Astrocyte of the spinal cord (primary cell): ENCODE measurements at regions not wholly inside any gene's neighbourhood (a gene's known extent, or its start where the extent isn't known, plus 50 kb on each side); places are given as distances from the start of the nearest gene placed in this dataset.
"Not testable (repeated sequence)": the region's sequence is repeated elsewhere in the genome, so short reads cannot be mapped to it uniquely, and the experiment has no call there.

Experiments
- DNase-seq: peaks from one replicate; pipeline ENCODE4 v3.0.0; 2011; ENCODE audit warnings: low read depth, low spot score
- H3K4me3 ChIP-seq: 2 replicates; pipeline ENCODE4 v1.5.1; 2011; ENCODE audit warnings: low read depth, mild to moderate bottlenecking, low read length, moderate library complexity
- CTCF ChIP-seq: IDR thresholded peaks from 2 replicates; pipeline ENCODE4 v1.5.1; 2012; ENCODE audit warnings: low read depth, mild to moderate bottlenecking, low read length, inconsistent platforms
- in situ Hi-C: cut with HindIII; loops from 2 replicates; pipeline ENCODE4 v1.10.0; 2017; ENCODE audit warnings: low sequenced_read_pairs

GRCh38 chr10:2340831-2341647, 603.7 kb upstream of the ADARB2 start:
- no peak for TF ChIP-seq CTCF
- DNase-seq: no peak
- in situ Hi-C loops: no loop called here
- H3K4me3 ChIP-seq: no peak overlapping the region

DNA sequence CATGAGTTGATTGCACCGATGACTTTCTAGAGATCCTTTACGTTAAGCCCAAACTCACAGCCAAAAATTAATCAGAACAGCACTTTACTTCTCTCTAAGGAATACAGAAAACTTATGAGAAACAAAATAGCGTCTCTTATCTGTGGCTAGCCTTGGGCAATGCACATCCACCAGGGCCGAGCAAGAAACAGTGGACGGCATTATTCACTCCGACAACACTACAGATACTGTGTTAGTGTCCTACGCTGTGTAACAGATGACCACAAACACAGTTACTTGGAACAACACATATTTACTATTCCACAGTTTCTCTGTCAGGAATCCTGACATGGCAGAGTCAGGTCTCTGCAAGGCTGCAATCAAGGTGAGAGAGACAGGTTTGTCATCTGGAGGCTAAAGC, 598.3 kb upstream of the ADARB2 start:
- no peak overlapping the region for H3K4me3 ChIP-seq
- no peak for DNase-seq
- no peak for TF ChIP-seq CTCF
- in situ Hi-C loops: no loop called here

- in situ Hi-C loops: no loop called here
- no peak for TF ChIP-seq CTCF
- no peak for DNase-seq
- H3K4me3 ChIP-seq: no peak overlapping the region
Measured at GRCh38 chr10:2334575-2334974, 597.2 kb upstream of the ADARB2 start.

- no peak for TF ChIP-seq CTCF
- in situ Hi-C loops: no loop called here
- DNase-seq: no peak
Measured at GRCh38 chr10:2329082-2329481, 591.8 kb upstream of the ADARB2 start.

GRCh38 chr10:2326411-2326810, 589.1 kb upstream of the ADARB2 start:
- no peak for TF ChIP-seq CTCF
- no peak for DNase-seq
- H3K4me3 ChIP-seq: no peak overlapping the region
- in situ Hi-C loops: no loop called here

More at GRCh38 chr10:2329082-2329481, 591.8 kb upstream of the ADARB2 start:
- H3K4me3 ChIP-seq: no peak overlapping the region

DNA sequence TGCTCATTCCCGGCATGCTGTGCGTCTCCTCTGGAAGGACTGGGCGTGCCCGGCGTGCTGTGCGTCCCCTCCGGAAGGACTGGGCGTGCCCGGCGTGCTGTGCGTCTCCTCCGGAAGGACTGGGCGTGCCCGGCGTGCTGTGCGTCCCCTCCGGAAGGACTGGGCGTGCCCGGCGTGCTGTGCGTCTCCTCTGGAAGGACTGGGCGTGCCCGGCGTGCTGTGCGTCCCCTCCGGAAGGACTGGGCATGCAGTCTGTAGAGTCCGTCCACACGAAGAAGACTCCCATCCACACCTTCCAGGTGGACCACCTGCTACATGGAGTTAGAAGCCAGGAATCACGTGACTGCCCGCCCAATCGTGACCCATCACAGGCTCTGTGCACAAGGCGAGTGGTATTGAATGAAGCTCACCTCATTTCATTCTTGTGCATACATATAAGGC, 577.7 kb upstream of the ADARB2 start:
- in situ Hi-C loops, H3K4me3 ChIP-seq, DNase-seq: not testable (repeated sequence)

- H3K4me3 ChIP-seq: no peak overlapping the region
- no peak for DNase-seq
- in situ Hi-C loops: no loop called here
- no peak for TF ChIP-seq CTCF
Measured at GRCh38 chr10:2306081-2306480, 568.8 kb upstream of the ADARB2 start.
